Activated B cell treated with CpG ODN at 0.5 μM for 24 hours (primary cell): ENCODE measurements at regions not wholly inside any gene's neighbourhood (a gene's known extent, or its start where the extent isn't known, plus 50 kb on each side); places are given as distances from the start of the nearest gene placed in this dataset.

Experiments
- ATAC-seq: fragments of 200-7000 bp; cut with Tn5 transposase; one replicate; pipeline ENCODE4 v1.10.0; 2021; ENCODE audit warnings: low read depth, mild to moderate bottlenecking, moderate library complexity
- CTCF ChIA-PET: fragments of 350-600 bp; sonication (Branson Sonifier 250); formaldehyde crosslinking; loops from one replicate; lab custom pipeline; 2021; ENCODE audit warnings: antibody characterized with exemption; lab: Charles Lee
- POLR2A ChIA-PET: fragments of 350-600 bp; sonication (Branson Sonifier 250); formaldehyde crosslinking; loops from one replicate; lab custom pipeline; 2021; ENCODE audit warnings: antibody characterized with exemption; lab: Charles Lee
- DNase-seq: peaks from one replicate; pipeline ENCODE4 v3.0.0; 2022
- H3K27ac Mint-ChIP-seq: one replicate; pipeline ENCODE4 v1.8.0; 2020; ENCODE audit warnings: mixed read lengths
- H3K27me3 Mint-ChIP-seq: one replicate; pipeline ENCODE4 v1.8.0; 2021; ENCODE audit warnings: mixed read lengths
- H3K36me3 Mint-ChIP-seq: one replicate; pipeline ENCODE4 v1.8.0; 2021; ENCODE audit warnings: low read depth, mixed read lengths
- H3K4me1 Mint-ChIP-seq: one replicate; pipeline ENCODE4 v1.8.0; 2021; ENCODE audit warnings: mixed read lengths
- H3K4me3 Mint-ChIP-seq: one replicate; pipeline ENCODE4 v1.8.0; 2020; ENCODE audit warnings: mild to moderate bottlenecking, mixed read lengths
- H3K9me3 Mint-ChIP-seq: one replicate; pipeline ENCODE4 v1.8.0; 2020; ENCODE audit warnings: mixed read lengths
- intact Hi-C: fragments of 100-400 bp; cut with micrococcal nuclease; formaldehyde crosslinking; loops from one replicate; pipeline ENCODE4 v1.15.1; 2024
- TF ChIP-seq, protein P1 (sequence below): fragments of 200-600 bp; IDR thresholded peaks from one replicate; pipeline ENCODE4 v1.8.0; 2022; ENCODE audit warnings: antibody characterized with exemption, mild to moderate bottlenecking

DNA sequence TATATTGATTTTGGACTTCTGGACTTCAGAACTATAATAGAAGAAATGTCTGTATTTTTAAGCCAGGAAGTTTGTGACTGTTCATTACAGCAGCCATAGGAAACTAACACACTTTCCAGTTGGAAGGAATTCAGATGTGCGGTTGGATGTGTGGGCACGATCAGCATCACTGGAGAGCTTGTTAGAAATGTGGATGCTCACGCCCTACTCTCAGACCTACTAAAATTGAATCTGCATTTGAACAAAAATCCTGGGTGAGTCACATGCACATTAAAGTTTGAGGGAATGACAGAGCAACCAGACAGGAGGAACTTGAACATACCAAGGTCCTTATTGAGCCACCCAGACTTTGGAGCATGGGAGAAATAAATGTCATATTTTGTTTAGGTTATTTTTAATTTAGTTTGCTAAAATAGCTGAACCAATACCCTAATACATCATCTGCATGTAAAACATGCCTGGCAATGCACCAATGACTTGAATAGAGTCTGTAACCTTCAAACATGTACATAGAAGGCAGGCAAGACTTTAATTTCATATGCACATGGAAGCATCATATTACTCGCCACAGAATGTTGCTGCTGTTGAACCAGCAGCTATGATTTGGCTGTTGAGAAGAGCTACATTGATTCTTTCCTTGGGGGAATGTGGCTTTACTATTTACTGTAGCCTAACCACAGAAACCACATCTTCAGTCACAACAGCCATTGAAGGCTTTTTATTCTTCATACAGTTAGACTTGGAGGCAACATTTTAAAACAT, 346.2 kb downstream of the BARHL2 start:
- no peak for ATAC-seq
- H3K9me3 Mint-ChIP-seq: no peaks in the 10 kb centered on the region
- DNase-seq: no peak
- no peak overlapping the region for H3K4me3 Mint-ChIP-seq
- TF ChIP-seq, protein P1, sequence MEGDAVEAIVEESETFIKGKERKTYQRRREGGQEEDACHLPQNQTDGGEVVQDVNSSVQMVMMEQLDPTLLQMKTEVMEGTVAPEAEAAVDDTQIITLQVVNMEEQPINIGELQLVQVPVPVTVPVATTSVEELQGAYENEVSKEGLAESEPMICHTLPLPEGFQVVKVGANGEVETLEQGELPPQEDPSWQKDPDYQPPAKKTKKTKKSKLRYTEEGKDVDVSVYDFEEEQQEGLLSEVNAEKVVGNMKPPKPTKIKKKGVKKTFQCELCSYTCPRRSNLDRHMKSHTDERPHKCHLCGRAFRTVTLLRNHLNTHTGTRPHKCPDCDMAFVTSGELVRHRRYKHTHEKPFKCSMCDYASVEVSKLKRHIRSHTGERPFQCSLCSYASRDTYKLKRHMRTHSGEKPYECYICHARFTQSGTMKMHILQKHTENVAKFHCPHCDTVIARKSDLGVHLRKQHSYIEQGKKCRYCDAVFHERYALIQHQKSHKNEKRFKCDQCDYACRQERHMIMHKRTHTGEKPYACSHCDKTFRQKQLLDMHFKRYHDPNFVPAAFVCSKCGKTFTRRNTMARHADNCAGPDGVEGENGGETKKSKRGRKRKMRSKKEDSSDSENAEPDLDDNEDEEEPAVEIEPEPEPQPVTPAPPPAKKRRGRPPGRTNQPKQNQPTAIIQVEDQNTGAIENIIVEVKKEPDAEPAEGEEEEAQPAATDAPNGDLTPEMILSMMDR: no peak
- H3K27ac Mint-ChIP-seq: no peak overlapping the region
- no peaks in the 10 kb centered on the region for H3K4me1 Mint-ChIP-seq
- CTCF ChIA-PET: no interaction called here
- no peaks in the 10 kb centered on the region for H3K36me3 Mint-ChIP-seq
- intact Hi-C loops: no loop called here
- no peaks in the 10 kb centered on the region for H3K27me3 Mint-ChIP-seq
- POLR2A ChIA-PET: no interaction called here

DNA sequence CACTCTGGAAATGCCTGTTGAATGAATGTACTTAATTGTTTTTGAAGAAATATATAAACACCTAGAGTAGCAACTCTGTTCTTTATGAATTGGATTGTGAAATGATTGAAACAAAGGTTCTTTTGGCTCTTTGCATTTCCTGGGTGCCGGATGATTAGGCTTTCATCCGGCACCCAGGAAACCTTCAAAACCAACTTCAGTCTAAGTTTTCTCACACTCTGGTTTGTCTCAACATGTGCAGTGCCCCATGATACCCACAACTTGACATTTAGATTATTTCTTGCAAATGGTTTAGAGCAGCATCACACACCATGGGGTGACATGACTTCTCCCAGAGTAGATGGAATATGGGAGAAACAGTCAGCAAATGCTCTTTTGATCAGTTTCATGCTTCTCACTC, 354.9 kb downstream of the BARHL2 start:
- no peak for DNase-seq
- Mint-ChIP-seq H3K27me3 (no peaks in the 10 kb centered on the region), H3K9me3 (peaks cover 4% of the 10 kb centered on the region), H3K27ac (no peak overlapping the region), H3K4me1 (no peaks in the 10 kb centered on the region), H3K36me3 (no peaks in the 10 kb centered on the region), H3K4me3 (no peak overlapping the region)
- TF ChIP-seq, protein P1: no peak
- POLR2A ChIA-PET: no interaction called here
- CTCF ChIA-PET: no interaction called here
- intact Hi-C loops: no loop called here
- no peak for ATAC-seq

DNA sequence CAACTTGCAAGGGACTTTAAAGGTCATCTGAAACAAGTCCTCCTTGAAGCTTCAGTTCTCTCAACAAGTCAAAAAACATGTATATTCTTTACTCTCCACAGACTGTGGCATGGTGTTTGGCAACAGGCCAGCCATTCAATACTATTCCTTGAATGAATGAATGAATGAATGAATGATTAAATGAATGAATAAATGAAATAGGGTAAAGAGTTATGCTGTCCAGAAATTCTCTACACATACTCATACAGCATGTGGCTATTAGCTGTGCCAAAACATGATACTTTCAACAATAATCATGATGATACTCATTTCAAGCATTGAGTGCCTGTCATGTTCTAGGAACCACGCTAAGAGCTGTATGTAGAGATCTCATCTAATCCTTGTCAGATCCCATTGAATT, 356.1 kb downstream of the BARHL2 start:
- no peak for DNase-seq
- POLR2A ChIA-PET: no interaction called here
- no peak overlapping the region for H3K27ac Mint-ChIP-seq
- intact Hi-C loops: no loop called here
- no peaks in the 10 kb centered on the region for H3K36me3 Mint-ChIP-seq
- no peak for ATAC-seq
- H3K27me3 Mint-ChIP-seq: no peaks in the 10 kb centered on the region
- H3K9me3 Mint-ChIP-seq: peaks cover 4% of the 10 kb centered on the region
- H3K4me3 Mint-ChIP-seq: no peak overlapping the region
- no peaks in the 10 kb centered on the region for H3K4me1 Mint-ChIP-seq
- CTCF ChIA-PET: no interaction called here
- TF ChIP-seq, protein P1: no peak

DNA sequence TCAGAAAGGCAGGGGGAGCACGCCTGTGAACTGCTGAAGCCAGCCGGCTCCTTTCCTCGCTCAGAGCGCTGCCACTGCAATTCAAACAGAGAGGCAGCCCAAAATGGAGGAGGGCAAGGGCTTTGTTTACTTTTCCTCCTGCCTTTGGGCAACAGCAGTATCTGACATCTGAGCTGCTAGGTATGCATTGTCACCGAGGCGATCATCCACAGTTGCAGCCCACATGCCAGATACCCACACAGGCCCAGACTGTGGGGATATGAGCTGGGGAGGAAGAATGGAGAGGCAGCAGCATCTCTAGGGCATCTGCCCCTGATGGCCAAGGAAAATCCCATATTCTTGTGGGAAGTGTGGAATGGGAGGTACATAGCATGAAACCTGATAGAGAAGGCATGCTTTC, 357.1 kb downstream of the BARHL2 start:
- intact Hi-C loops: no loop called here
- H3K4me1 Mint-ChIP-seq: no peaks in the 10 kb centered on the region
- ChIA-PET CTCF (no interaction called here), POLR2A (no interaction called here)
- no peaks in the 10 kb centered on the region for H3K27me3 Mint-ChIP-seq
- DNase-seq: no peak
- H3K9me3 Mint-ChIP-seq: peaks cover 2% of the 10 kb centered on the region
- no peak overlapping the region for H3K4me3 Mint-ChIP-seq
- no peak for ATAC-seq
- TF ChIP-seq, protein P1: no peak
- no peak overlapping the region for H3K27ac Mint-ChIP-seq
- H3K36me3 Mint-ChIP-seq: no peaks in the 10 kb centered on the region

DNA sequence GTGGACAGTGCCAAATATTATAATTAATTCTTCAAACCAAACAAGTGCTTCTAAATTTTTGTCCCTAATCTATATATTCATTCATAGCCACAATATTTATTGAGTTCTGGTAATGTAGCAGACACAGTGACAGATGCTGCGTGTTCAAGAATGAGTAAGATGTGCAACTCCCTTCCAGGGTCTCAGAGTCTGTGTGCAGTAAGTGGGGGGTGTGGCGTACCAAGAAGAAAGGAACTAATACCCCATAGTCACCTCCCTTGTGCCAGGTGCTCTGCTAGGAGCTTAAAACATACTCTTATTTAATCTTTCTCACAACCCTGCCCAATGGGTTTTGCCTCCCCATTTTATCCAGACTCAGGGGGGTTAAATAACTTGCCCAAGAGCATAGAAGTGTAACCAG, 358.7 kb downstream of the BARHL2 start:
- Mint-ChIP-seq H3K36me3 (no peaks in the 10 kb centered on the region), H3K4me3 (no peak overlapping the region), H3K27me3 (no peaks in the 10 kb centered on the region), H3K27ac (no peak overlapping the region), H3K9me3 (no peaks in the 10 kb centered on the region), H3K4me1 (no peaks in the 10 kb centered on the region)
- ChIA-PET CTCF (no interaction called here), POLR2A (no interaction called here)
- TF ChIP-seq, protein P1: no peak
- ATAC-seq: no peak
- intact Hi-C loops: no loop called here
- DNase-seq: no peak
